ENCODE measurements at regions not wholly inside any gene's neighbourhood (a gene's known extent, or its start where the extent isn't known, plus 50 kb on each side); places are given as distances from the start of the nearest gene placed in this dataset.
"Not testable (repeated sequence)": the region's sequence is repeated elsewhere in the genome, so short reads cannot be mapped to it uniquely, and the experiment has no call there.

- not testable (repeated sequence) for H3K27me3 Mint-ChIP-seq; H3K27ac Mint-ChIP-seq; H3K4me3 Mint-ChIP-seq; H3K4me1 Mint-ChIP-seq; H3K36me3 Mint-ChIP-seq (ENCODE audit: low read depth); H3K9me3 Mint-ChIP-seq; DNase-seq
- CTCF ChIA-PET, result interaction anchor here (1.5 kb wide), 1 partner anchor 13 kb away, joined by 3 read pairs; no protein-coding TSS in a partner anchor
- POLR2A ChIA-PET, result interaction anchor here (0.6 kb wide), 1 partner anchor 144 kb away, joined by 4 read pairs; no protein-coding TSS in a partner anchor
Observed at GRCh38 chr6:139517998-139518555, 143.6 kb upstream of the CITED2 start.

GRCh38 chr6:139515511-139515910, 141.1 kb upstream of the CITED2 start:
- H3K4me1 Mint-ChIP-seq, result peaks cover 5% of the 10 kb centered on the region
- H3K36me3 Mint-ChIP-seq (ENCODE audit: low read depth), result no peaks in the 10 kb centered on the region
- no peak overlapping the region for H3K4me3 Mint-ChIP-seq
- DNase-seq, result no peak
- H3K27ac Mint-ChIP-seq, result no peak overlapping the region
- ChIA-PET CTCF (interaction anchor here (1.3 kb wide), 1 partner anchor 14 kb away, joined by 4 read pairs; no protein-coding TSS in a partner anchor), POLR2A (no interaction called here)
- no peaks in the 10 kb centered on the region for H3K9me3 Mint-ChIP-seq
- H3K27me3 Mint-ChIP-seq, result no peaks in the 10 kb centered on the region

GRCh38 chr6:139514819-139515218, 140.4 kb upstream of the CITED2 start:
- H3K4me3 Mint-ChIP-seq, result no peak overlapping the region
- H3K36me3 Mint-ChIP-seq (ENCODE audit: low read depth), result no peaks in the 10 kb centered on the region
- peaks cover 3% of the 10 kb centered on the region for H3K4me1 Mint-ChIP-seq
- ChIA-PET POLR2A (no interaction called here), CTCF (interaction anchor here (0.6 to 1.3 kb wide), 2 partner anchors 15 to 1653 kb away, joined by 4 to 5 read pairs; no protein-coding TSS in a partner anchor)
- no peak for DNase-seq
- no peak overlapping the region for H3K27ac Mint-ChIP-seq
- H3K27me3 Mint-ChIP-seq, result no peaks in the 10 kb centered on the region
- no peaks in the 10 kb centered on the region for H3K9me3 Mint-ChIP-seq

GRCh38 chr6:139510040-139510790, 135.8 kb upstream of the CITED2 start:
- Mint-ChIP-seq H3K4me3 (no peak overlapping the region), H3K9me3 (no peaks in the 10 kb centered on the region), H3K4me1 (peaks cover 1% of the 10 kb centered on the region), H3K36me3 (ENCODE audit: low read depth) (no peaks in the 10 kb centered on the region), H3K27ac (no peak overlapping the region), H3K27me3 (peaks cover 4% of the 10 kb centered on the region)
- ChIA-PET CTCF (no interaction called here), POLR2A (no interaction called here)
- no peak for DNase-seq

- Mint-ChIP-seq H3K27me3 (peaks cover 4% of the 10 kb centered on the region), H3K4me1 (no peaks in the 10 kb centered on the region), H3K9me3 (no peaks in the 10 kb centered on the region), H3K4me3 (no peak overlapping the region), H3K27ac (no peak overlapping the region), H3K36me3 (ENCODE audit: low read depth) (no peaks in the 10 kb centered on the region)
- POLR2A ChIA-PET, result no interaction called here
- CTCF ChIA-PET, result no interaction called here
- DNase-seq, result no peak
Observed at GRCh38 chr6:139509167-139509566, 134.7 kb upstream of the CITED2 start.

- Mint-ChIP-seq H3K4me1 (no peaks in the 10 kb centered on the region), H3K9me3 (no peaks in the 10 kb centered on the region), H3K4me3 (no peak overlapping the region), H3K27me3 (peaks cover 4% of the 10 kb centered on the region), H3K36me3 (ENCODE audit: low read depth) (no peaks in the 10 kb centered on the region), H3K27ac (no peak overlapping the region)
- ChIA-PET POLR2A (no interaction called here), CTCF (no interaction called here)
- no peak for DNase-seq
Observed at GRCh38 chr6:139508576-139508975, 134.1 kb upstream of the CITED2 start.

GRCh38 chr6:139508023-139508422, 133.6 kb upstream of the CITED2 start:
- no peak for DNase-seq
- no peaks in the 10 kb centered on the region for H3K4me1 Mint-ChIP-seq
- CTCF ChIA-PET, result no interaction called here
- POLR2A ChIA-PET, result no interaction called here
- no peaks in the 10 kb centered on the region for H3K36me3 Mint-ChIP-seq (ENCODE audit: low read depth)
- H3K4me3 Mint-ChIP-seq, result no peak overlapping the region
- H3K27ac Mint-ChIP-seq, result no peak overlapping the region
- H3K27me3 Mint-ChIP-seq, result peaks cover 4% of the 10 kb centered on the region
- no peaks in the 10 kb centered on the region for H3K9me3 Mint-ChIP-seq

- Mint-ChIP-seq H3K4me3 (no peak overlapping the region), H3K36me3 (ENCODE audit: low read depth) (no peaks in the 10 kb centered on the region)
- POLR2A ChIA-PET, result no interaction called here
Observed at GRCh38 chr6:139500977-139501376, 126.5 kb upstream of the CITED2 start.

GRCh38 chr6:139498715-139499114, 124.3 kb upstream of the CITED2 start:
- Mint-ChIP-seq H3K4me3 (no peak overlapping the region), H3K27ac (no peak overlapping the region), H3K36me3 (ENCODE audit: low read depth) (no peaks in the 10 kb centered on the region), H3K4me1 (no peaks in the 10 kb centered on the region), H3K9me3 (no peaks in the 10 kb centered on the region), H3K27me3 (no peaks in the 10 kb centered on the region)
- CTCF ChIA-PET, result no interaction called here
- DNase-seq, result no peak
- POLR2A ChIA-PET, result no interaction called here

More at GRCh38 chr6:139500977-139501376, 126.5 kb upstream of the CITED2 start:
- DNase-seq, result no peak
- Mint-ChIP-seq H3K9me3 (no peaks in the 10 kb centered on the region), H3K27ac (no peak overlapping the region), H3K4me1 (no peaks in the 10 kb centered on the region), H3K27me3 (peaks cover 2% of the 10 kb centered on the region)
- CTCF ChIA-PET, result no interaction called here

GRCh38 chr6:139497345-139497961, 123.0 kb upstream of the CITED2 start:
- H3K27ac Mint-ChIP-seq, result no peak overlapping the region
- H3K27me3 Mint-ChIP-seq, result no peaks in the 10 kb centered on the region
- H3K4me3 Mint-ChIP-seq, result no peak overlapping the region
- DNase-seq, result no peak
- no peaks in the 10 kb centered on the region for H3K36me3 Mint-ChIP-seq (ENCODE audit: low read depth)
- ChIA-PET CTCF (no interaction called here), POLR2A (no interaction called here)
- H3K4me1 Mint-ChIP-seq, result no peaks in the 10 kb centered on the region
- H3K9me3 Mint-ChIP-seq, result no peaks in the 10 kb centered on the region

- no peak overlapping the region for H3K27ac Mint-ChIP-seq
- no peaks in the 10 kb centered on the region for H3K4me1 Mint-ChIP-seq
- H3K36me3 Mint-ChIP-seq (ENCODE audit: low read depth), result no peaks in the 10 kb centered on the region
- ChIA-PET POLR2A (no interaction called here), CTCF (interaction anchor here (0.5 kb wide), 1 partner anchor 221 kb away, joined by 4 read pairs; no protein-coding TSS in a partner anchor)
- H3K9me3 Mint-ChIP-seq, result no peaks in the 10 kb centered on the region
- H3K4me3 Mint-ChIP-seq, result no peak overlapping the region
- no peaks in the 10 kb centered on the region for H3K27me3 Mint-ChIP-seq
- DNase-seq, result no peak
Observed at GRCh38 chr6:139496654-139497344, 122.4 kb upstream of the CITED2 start.

GRCh38 chr6:139494376-139494990, 120.0 kb upstream of the CITED2 start:
- DNase-seq, result no peak
- Mint-ChIP-seq H3K4me3 (no peak overlapping the region), H3K27me3 (no peaks in the 10 kb centered on the region), H3K36me3 (ENCODE audit: low read depth) (peaks cover 5% of the 10 kb centered on the region), H3K4me1 (peaks cover 7% of the 10 kb centered on the region), H3K9me3 (no peaks in the 10 kb centered on the region), H3K27ac (no peak overlapping the region)
- ChIA-PET CTCF (interaction anchor here (0.6 kb wide), 1 partner anchor 135 kb away, joined by 5 read pairs; no protein-coding TSS in a partner anchor), POLR2A (no interaction called here)

- CTCF ChIA-PET, result interaction anchor here (1.0 kb wide), 1 partner anchor 17 kb away, joined by 3 read pairs; no protein-coding TSS in a partner anchor
- POLR2A ChIA-PET, result no interaction called here
- no peak overlapping the region for H3K27ac Mint-ChIP-seq
- peaks cover 7% of the 10 kb centered on the region for H3K36me3 Mint-ChIP-seq (ENCODE audit: low read depth)
- DNase-seq, result peak; percentile 22
- no peaks in the 10 kb centered on the region for H3K9me3 Mint-ChIP-seq
- peaks cover 7% of the 10 kb centered on the region for H3K4me1 Mint-ChIP-seq
- H3K27me3 Mint-ChIP-seq, result no peaks in the 10 kb centered on the region
- H3K4me3 Mint-ChIP-seq, result no peak overlapping the region
Observed at GRCh38 chr6:139490482-139490881, 116.0 kb upstream of the CITED2 start.

Data from activated CD4-positive, alpha-beta T cell treated with anti-CD3 and anti-CD28 coated beads, Interleukin-2, amount 10 ng/mL, durations not matched to agents 7 days and 5 days (primary cell).